ENCODE measurements at regions not wholly inside any gene's neighbourhood (a gene's known extent, or its start where the extent isn't known, plus 50 kb on each side); places are given as distances from the start of the nearest gene placed in this dataset.

DNA sequence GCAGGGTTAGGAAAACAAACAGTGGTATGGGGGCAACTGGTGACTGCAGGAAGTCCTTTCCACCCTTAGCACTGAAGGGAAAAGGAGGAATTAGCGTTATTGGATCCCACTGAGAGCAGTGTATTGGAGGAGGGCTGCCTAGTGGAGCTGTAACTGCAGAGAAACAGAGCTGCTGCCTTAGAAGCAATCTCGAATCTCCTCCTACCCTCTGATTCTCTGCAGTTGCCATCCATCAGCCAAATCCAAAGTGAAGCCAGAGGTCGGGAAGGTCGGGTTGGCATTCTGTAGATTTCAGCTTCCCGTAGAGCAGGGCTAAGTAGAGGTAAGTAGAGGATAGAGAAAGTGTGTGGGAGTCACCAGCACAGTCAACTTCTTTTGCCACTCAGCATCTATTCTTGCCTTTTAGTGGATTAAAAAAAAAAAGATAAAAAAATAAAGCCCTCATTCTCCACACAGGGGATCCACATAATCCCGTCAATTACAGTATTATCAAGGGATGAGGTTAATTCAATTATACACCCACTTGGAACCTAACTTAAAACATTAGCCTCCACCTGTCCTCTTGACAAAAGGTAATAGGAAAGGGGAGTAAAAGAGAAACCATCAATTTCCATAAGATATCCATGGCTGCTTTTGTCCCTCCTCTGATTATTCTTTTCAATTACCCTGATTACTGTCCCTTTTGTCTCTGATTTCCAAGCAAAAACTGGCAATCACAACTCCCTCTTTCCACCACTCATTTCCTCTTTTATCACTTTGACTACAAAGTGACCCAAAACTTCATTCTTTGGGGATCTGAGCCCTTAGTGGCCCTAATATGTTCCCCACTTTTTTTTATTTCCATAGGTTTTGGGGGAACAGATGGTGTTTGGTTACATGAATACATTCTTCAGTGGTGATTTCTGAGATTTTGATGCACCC lies 234.7 kb downstream of the RBM26 start:
- no peak for ATAC-seq (ENCODE audit: low read depth)
- peaks cover 23% of the 10 kb centered on the region for H3K9me3 Mint-ChIP-seq

GRCh38 chr13:79160818-79161217 lies 245.2 kb downstream of the RBM26 start:
- H3K27me3 Mint-ChIP-seq: peaks cover 2% of the 10 kb centered on the region
- ATAC-seq (ENCODE audit: low read depth): no peak
- no peaks in the 10 kb centered on the region for H3K4me1 Mint-ChIP-seq
- no peaks in the 10 kb centered on the region for H3K9me3 Mint-ChIP-seq
- H3K36me3 Mint-ChIP-seq: no peaks in the 10 kb centered on the region
- DNase-seq (ENCODE audit: low spot score in 2 of 2): no peak
- no peak overlapping the region for H3K27ac Mint-ChIP-seq
- no peak overlapping the region for H3K4me3 Mint-ChIP-seq

More for the DNA sequence above, 234.7 kb downstream of the RBM26 start:
- H3K4me3 Mint-ChIP-seq: no peak overlapping the region
- H3K27me3 Mint-ChIP-seq: peaks cover 2% of the 10 kb centered on the region
- H3K4me1 Mint-ChIP-seq: no peaks in the 10 kb centered on the region
- peaks cover 2% of the 10 kb centered on the region for H3K36me3 Mint-ChIP-seq
- H3K27ac Mint-ChIP-seq: no peak overlapping the region
- no peak for DNase-seq (ENCODE audit: low spot score in 2 of 2)

DNA sequence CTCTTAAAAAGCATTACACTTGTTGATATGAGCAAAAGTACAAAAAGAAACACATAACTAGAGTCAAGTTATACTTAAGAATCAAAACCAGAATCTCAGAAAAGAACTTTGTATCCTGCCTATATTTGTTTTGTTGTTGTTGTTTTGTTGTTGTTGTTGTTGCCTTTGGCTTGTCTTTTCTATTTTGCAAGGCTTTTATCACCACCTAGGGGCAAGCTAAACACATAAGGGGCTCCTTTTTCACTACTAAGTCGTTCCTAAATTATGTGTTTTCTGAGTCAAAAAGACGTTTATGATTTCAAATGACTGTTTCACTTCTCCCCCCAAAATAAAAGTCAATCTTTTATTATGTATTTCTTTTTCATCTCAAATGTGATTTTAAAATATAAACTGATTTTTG lies 250.2 kb downstream of the RBM26 start:
- Mint-ChIP-seq H3K27ac (no peak overlapping the region), H3K36me3 (no peaks in the 10 kb centered on the region), H3K4me3 (no peak overlapping the region), H3K4me1 (no peaks in the 10 kb centered on the region), H3K27me3 (peaks cover 5% of the 10 kb centered on the region), H3K9me3 (no peaks in the 10 kb centered on the region)
- DNase-seq (ENCODE audit: low spot score in 2 of 2): no peak
- ATAC-seq (ENCODE audit: low read depth): no peak

GRCh38 chr13:79149210-79149609 lies 256.8 kb downstream of the RBM26 start:
- Mint-ChIP-seq H3K4me3 (no peak overlapping the region), H3K4me1 (no peaks in the 10 kb centered on the region), H3K36me3 (peaks cover 2% of the 10 kb centered on the region), H3K27me3 (peaks cover 5% of the 10 kb centered on the region), H3K27ac (no peak overlapping the region), H3K9me3 (peaks cover 1% of the 10 kb centered on the region)
- no peak for ATAC-seq (ENCODE audit: low read depth)
- DNase-seq (ENCODE audit: low spot score in 2 of 2): no peak

GRCh38 chr13:79141082-79141481 lies 265.0 kb downstream of the RBM26 start:
- Mint-ChIP-seq H3K36me3 (no peaks in the 10 kb centered on the region), H3K27ac (no peak overlapping the region), H3K27me3 (no peaks in the 10 kb centered on the region), H3K9me3 (no peaks in the 10 kb centered on the region), H3K4me3 (no peak overlapping the region), H3K4me1 (peaks cover 3% of the 10 kb centered on the region)
- no peak for ATAC-seq (ENCODE audit: low read depth)
- no peak for DNase-seq (ENCODE audit: low spot score in 2 of 2)

DNA sequence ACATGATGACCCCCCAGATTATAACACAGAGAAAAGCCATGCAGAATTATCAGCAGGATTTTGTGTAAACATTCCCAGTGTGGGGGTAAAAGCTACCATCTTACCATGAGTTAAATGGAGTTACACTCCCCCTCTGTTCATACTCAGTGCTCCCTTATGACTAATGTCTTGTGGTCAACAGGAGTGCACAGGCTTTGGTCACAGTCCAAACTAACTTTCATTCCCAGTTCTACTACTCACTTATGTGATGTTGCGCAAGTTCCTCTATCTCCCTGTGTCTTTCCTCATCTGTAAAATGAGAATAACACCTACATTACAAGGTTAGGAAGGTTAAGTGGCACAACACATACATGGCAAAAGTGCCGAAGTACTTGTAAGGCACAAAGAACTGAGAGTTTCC lies 277.9 kb downstream of the RBM26 start:
- Mint-ChIP-seq H3K9me3 (no peaks in the 10 kb centered on the region), H3K36me3 (peaks cover 1% of the 10 kb centered on the region), H3K4me3 (no peak overlapping the region), H3K27me3 (peaks cover 7% of the 10 kb centered on the region), H3K27ac (no peak overlapping the region), H3K4me1 (peaks cover 3% of the 10 kb centered on the region)
- ATAC-seq (ENCODE audit: low read depth) (no peak), DNase-seq (ENCODE audit: low spot score in 2 of 2) (no peak)

GRCh38 chr13:79126706-79127105 lies 279.3 kb downstream of the RBM26 start:
- ATAC-seq (ENCODE audit: low read depth): no peak
- Mint-ChIP-seq H3K27ac (no peak overlapping the region), H3K4me1 (peaks cover 3% of the 10 kb centered on the region), H3K4me3 (no peak overlapping the region), H3K9me3 (no peaks in the 10 kb centered on the region), H3K36me3 (peaks cover 1% of the 10 kb centered on the region), H3K27me3 (peaks cover 7% of the 10 kb centered on the region)
- no peak for DNase-seq (ENCODE audit: low spot score in 2 of 2)

DNA sequence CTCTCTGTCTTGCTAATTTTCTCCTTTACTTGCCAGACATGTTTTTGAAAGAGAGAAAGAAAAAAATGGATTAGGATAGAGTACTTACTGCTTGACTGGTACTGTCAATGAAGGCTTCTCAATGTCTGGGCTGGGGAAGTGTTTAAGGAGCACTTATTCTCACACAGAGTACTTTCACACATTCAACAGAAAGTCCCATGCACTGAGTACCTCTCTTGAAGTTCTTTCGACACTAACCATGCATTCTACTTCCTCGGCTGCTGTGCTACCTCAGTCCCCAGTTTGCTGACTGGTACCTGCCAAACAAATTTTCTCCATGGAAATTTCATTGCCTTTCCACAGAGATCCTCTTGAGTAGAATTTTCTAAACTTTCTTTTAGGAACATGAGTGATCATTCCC lies 281.9 kb downstream of the RBM26 start:
- Mint-ChIP-seq H3K9me3 (no peaks in the 10 kb centered on the region), H3K27ac (no peak overlapping the region), H3K4me3 (no peak overlapping the region), H3K36me3 (peaks cover 1% of the 10 kb centered on the region), H3K4me1 (peaks cover 3% of the 10 kb centered on the region), H3K27me3 (peaks cover 4% of the 10 kb centered on the region)
- DNase-seq (ENCODE audit: low spot score in 2 of 2) (no peak), ATAC-seq (ENCODE audit: low read depth) (no peak)

GRCh38 chr13:79121286-79121685 lies 284.8 kb downstream of the RBM26 start:
- no peaks in the 10 kb centered on the region for H3K9me3 Mint-ChIP-seq
- ATAC-seq (ENCODE audit: low read depth) (no peak), DNase-seq (ENCODE audit: low spot score in 2 of 2) (no peak)
- H3K4me3 Mint-ChIP-seq: no peak overlapping the region
- no peaks in the 10 kb centered on the region for H3K36me3 Mint-ChIP-seq
- no peak overlapping the region for H3K27ac Mint-ChIP-seq
- peaks cover 3% of the 10 kb centered on the region for H3K27me3 Mint-ChIP-seq
- peaks cover 3% of the 10 kb centered on the region for H3K4me1 Mint-ChIP-seq

GRCh38 chr13:79119578-79120107 lies 286.4 kb downstream of the RBM26 start:
- no peaks in the 10 kb centered on the region for H3K27me3 Mint-ChIP-seq
- H3K9me3 Mint-ChIP-seq: peaks cover 3% of the 10 kb centered on the region
- H3K27ac Mint-ChIP-seq: no peak overlapping the region
- H3K4me3 Mint-ChIP-seq: no peak overlapping the region
- DNase-seq (ENCODE audit: low spot score in 2 of 2) (no peak), ATAC-seq (ENCODE audit: low read depth) (no peak)
- no peaks in the 10 kb centered on the region for H3K36me3 Mint-ChIP-seq
- peaks cover 3% of the 10 kb centered on the region for H3K4me1 Mint-ChIP-seq

DNA sequence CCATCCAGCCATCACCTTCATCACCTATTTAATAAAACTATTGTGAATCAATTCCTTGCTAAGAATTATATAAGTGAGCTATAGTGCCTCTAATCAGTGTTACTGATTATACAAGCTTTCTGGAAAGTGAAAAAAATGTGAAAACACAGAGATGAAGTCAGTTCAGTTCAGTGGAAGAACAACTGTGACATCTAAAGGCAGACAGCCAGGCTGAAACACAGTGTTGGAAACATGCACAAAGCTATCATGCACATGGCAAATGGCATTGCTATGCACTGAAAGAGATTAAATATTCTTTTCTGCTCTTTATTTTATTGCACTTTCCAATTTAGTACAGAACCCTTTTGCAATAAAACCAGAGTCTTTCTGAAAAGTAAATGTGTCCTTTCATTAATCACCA lies 294.0 kb downstream of the RBM26 start:
- DNase-seq (ENCODE audit: low spot score in 2 of 2) (no peak), ATAC-seq (ENCODE audit: low read depth) (no peak)
- H3K4me3 Mint-ChIP-seq: no peak overlapping the region
- H3K9me3 Mint-ChIP-seq: peaks cover 3% of the 10 kb centered on the region
- no peaks in the 10 kb centered on the region for H3K4me1 Mint-ChIP-seq
- no peaks in the 10 kb centered on the region for H3K36me3 Mint-ChIP-seq
- H3K27me3 Mint-ChIP-seq: no peaks in the 10 kb centered on the region
- no peak overlapping the region for H3K27ac Mint-ChIP-seq

- Mint-ChIP-seq H3K27ac (no peak overlapping the region), H3K4me1 (no peaks in the 10 kb centered on the region), H3K4me3 (no peak overlapping the region), H3K36me3 (no peaks in the 10 kb centered on the region), H3K27me3 (no peaks in the 10 kb centered on the region), H3K9me3 (no peaks in the 10 kb centered on the region)
- no peak for ATAC-seq (ENCODE audit: low read depth)
- no peak for DNase-seq (ENCODE audit: low spot score in 2 of 2)
Measured at GRCh38 chr13:79108914-79109643, 297.0 kb downstream of the RBM26 start.

DNA sequence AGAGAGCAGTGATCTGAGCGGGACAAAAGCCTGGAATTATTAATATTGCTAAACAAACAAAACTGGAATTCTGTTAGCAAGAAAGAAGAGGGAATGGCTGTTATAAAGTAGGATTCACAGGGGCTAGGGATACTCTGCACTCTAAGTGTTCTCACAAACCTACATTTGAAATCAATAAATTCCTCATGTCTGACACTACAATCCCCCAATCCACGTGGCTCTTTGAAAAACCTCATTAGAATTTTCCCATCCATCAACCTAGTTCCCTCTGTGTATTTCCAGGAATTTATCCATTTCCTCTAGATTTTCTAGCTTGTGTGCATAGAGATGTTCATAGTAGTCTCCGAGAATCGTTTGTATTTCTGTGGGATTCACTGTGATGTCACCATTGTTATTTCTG lies 307.5 kb downstream of the RBM26 start:
- H3K27ac Mint-ChIP-seq: no peak overlapping the region
- no peaks in the 10 kb centered on the region for H3K9me3 Mint-ChIP-seq
- peaks cover 5% of the 10 kb centered on the region for H3K27me3 Mint-ChIP-seq
- no peaks in the 10 kb centered on the region for H3K4me1 Mint-ChIP-seq
- ATAC-seq (ENCODE audit: low read depth): no peak
- no peak for DNase-seq (ENCODE audit: low spot score in 2 of 2)
- no peak overlapping the region for H3K4me3 Mint-ChIP-seq
- no peaks in the 10 kb centered on the region for H3K36me3 Mint-ChIP-seq

DNA sequence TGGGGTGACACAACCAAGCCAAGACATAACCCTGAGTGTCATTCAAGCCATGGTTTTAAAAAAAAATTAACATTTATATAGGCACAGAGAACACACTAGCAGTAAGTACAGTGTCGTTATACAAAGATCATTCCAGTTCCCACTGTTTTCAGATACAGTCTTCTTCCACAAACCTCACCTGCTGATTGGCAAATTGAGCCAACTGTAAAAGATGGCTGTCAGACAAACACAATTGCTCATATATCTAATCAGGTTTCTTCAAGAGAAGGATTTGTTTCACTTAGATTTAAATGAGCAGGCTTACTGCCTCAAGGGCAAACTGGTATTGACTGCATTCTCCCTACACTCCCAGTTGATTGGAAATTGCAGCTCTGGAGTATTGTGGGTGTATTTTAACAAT lies 308.9 kb downstream of the RBM26 start:
- DNase-seq (ENCODE audit: low spot score in 2 of 2) (no peak), ATAC-seq (ENCODE audit: low read depth) (no peak)
- Mint-ChIP-seq H3K27me3 (peaks cover 5% of the 10 kb centered on the region), H3K4me3 (no peak overlapping the region), H3K36me3 (no peaks in the 10 kb centered on the region), H3K4me1 (no peaks in the 10 kb centered on the region), H3K9me3 (no peaks in the 10 kb centered on the region), H3K27ac (no peak overlapping the region)
